ENCODE measurements at regions not wholly inside any gene's neighbourhood (a gene's known extent, or its start where the extent isn't known, plus 50 kb on each side); places are given as distances from the start of the nearest gene placed in this dataset.

DNA sequence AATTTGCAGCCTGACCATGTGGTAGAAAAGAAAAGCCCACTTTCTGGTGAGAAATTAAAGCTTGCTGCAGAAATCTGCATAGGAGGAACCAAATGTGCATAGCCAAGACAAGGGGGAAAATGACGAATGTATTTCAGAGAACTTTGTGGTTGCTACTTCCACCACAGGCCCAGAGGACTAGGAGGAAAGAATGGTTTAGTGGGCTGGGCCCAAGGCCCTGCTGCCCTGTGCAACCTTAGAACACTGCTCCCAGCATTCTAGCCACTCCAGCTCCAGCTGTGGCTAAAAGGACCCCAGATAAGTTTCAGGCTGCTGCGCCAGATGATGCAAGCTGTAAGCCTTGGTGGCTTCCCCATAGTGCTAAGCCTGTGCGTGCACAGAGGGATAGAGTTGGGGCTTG lies 764.3 kb downstream of the SLC6A15 start:
- TF ChIP-seq, protein P1, sequence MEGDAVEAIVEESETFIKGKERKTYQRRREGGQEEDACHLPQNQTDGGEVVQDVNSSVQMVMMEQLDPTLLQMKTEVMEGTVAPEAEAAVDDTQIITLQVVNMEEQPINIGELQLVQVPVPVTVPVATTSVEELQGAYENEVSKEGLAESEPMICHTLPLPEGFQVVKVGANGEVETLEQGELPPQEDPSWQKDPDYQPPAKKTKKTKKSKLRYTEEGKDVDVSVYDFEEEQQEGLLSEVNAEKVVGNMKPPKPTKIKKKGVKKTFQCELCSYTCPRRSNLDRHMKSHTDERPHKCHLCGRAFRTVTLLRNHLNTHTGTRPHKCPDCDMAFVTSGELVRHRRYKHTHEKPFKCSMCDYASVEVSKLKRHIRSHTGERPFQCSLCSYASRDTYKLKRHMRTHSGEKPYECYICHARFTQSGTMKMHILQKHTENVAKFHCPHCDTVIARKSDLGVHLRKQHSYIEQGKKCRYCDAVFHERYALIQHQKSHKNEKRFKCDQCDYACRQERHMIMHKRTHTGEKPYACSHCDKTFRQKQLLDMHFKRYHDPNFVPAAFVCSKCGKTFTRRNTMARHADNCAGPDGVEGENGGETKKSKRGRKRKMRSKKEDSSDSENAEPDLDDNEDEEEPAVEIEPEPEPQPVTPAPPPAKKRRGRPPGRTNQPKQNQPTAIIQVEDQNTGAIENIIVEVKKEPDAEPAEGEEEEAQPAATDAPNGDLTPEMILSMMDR (conservative IDR thresholded peaks at IDR 0.05; ENCODE audit: low read depth, low read length): no peak
- TF ChIP-seq MAFK (IDR thresholded peaks at IDR 0.05; ENCODE audit: low read depth, low read length) (no peak), CHD1 (IDR thresholded peaks at IDR 0.05; ENCODE audit: low read depth, low read length) (no peak), RFX5 (IDR thresholded peaks at IDR 0.05; ENCODE audit: low read depth, low read length) (no peak), NFE2L2 (IDR thresholded peaks at IDR 0.05; ENCODE audit: low read depth, low read length) (no peak), RAD21 (IDR thresholded peaks at IDR 0.05; ENCODE audit: low read length) (no peak), BHLHE40 (IDR thresholded peaks at IDR 0.05; ENCODE audit: low read depth, low read length) (no peak), POLR2A (IDR thresholded peaks at IDR 0.05; ENCODE audit: low read depth, low read length) (no peak), MXI1 (IDR thresholded peaks at IDR 0.05; ENCODE audit: borderline replicate concordance, low read depth, low read length) (no peak), MAZ (IDR thresholded peaks at IDR 0.05; ENCODE audit: borderline replicate concordance, low read depth, low read length) (no peak)
- TF ChIP-seq, protein P2, sequence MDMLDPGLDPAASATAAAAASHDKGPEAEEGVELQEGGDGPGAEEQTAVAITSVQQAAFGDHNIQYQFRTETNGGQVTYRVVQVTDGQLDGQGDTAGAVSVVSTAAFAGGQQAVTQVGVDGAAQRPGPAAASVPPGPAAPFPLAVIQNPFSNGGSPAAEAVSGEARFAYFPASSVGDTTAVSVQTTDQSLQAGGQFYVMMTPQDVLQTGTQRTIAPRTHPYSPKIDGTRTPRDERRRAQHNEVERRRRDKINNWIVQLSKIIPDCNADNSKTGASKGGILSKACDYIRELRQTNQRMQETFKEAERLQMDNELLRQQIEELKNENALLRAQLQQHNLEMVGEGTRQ (IDR thresholded peaks at IDR 0.05; ENCODE audit: low read depth, low read length): no peak

Measured in IMR-90 (cell line).